Fibroblast of lung (primary cell): ENCODE measurements at regions not wholly inside any gene's neighbourhood (a gene's known extent, or its start where the extent isn't known, plus 50 kb on each side); places are given as distances from the start of the nearest gene placed in this dataset.
"Not testable (repeated sequence)": the region's sequence is repeated elsewhere in the genome, so short reads cannot be mapped to it uniquely, and the experiment has no call there.

Experiments
- DNase-seq, 2 donors: peaks; one replicate each; pipeline versions ENCODE4 v3.0.0 to v3.0.0-alpha.2; 2010; ENCODE audit warnings: low read depth in 2 of 2
- H2AFZ ChIP-seq: 2 replicates; pipeline ENCODE4 v1.5.1; 2012; ENCODE audit warnings: low read length, control low read depth, inconsistent platforms
- H3K27ac ChIP-seq: 2 replicates; pipeline ENCODE4 v1.5.1; 2011; ENCODE audit warnings: low read length, control low read depth; ENCODE audit not compliant: insufficient read depth
- H3K27me3 ChIP-seq: 2 replicates; pipeline ENCODE4 v1.5.1; 2011; ENCODE audit warnings: mild to moderate bottlenecking, low read length; ENCODE audit not compliant: control insufficient read depth, insufficient read depth
- H3K36me3 ChIP-seq: 2 replicates; pipeline ENCODE4 v1.5.1; 2011; ENCODE audit warnings: low read length; ENCODE audit not compliant: control insufficient read depth, insufficient read depth
- H3K4me1 ChIP-seq: 2 replicates; pipeline ENCODE4 v1.5.1; 2011; ENCODE audit warnings: low read length; ENCODE audit not compliant: control insufficient read depth, insufficient read depth; ENCODE audit errors: extremely low read depth
- H3K4me2 ChIP-seq: 2 replicates; pipeline ENCODE4 v1.5.1; 2011; ENCODE audit warnings: low read length, control low read depth; ENCODE audit not compliant: insufficient read depth; ENCODE audit errors: extremely low read depth
- H3K4me3 ChIP-seq, 4 experiments: fragments of 200-600 bp in 1 of 4; sonication (generic) in 1 of 4; replicated peaks in 1 of 4; 2 replicates each; pipeline ENCODE4 v1.5.1; 2011 to 2016; ENCODE audit warnings: low read length in 4 of 4, low read depth in 3 of 4, mild to moderate bottlenecking in 3 of 4, control low read depth in 2 of 4, inconsistent platforms in 1 of 4, mixed read lengths in 1 of 4; ENCODE audit not compliant: insufficient read depth in 1 of 4; ENCODE audit errors: control extremely low read depth in 1 of 4
- H3K79me2 ChIP-seq: 2 replicates; pipeline ENCODE4 v1.5.1; 2012; ENCODE audit warnings: mild to moderate bottlenecking, low read length, inconsistent platforms; ENCODE audit not compliant: control insufficient read depth, insufficient read depth
- H3K9ac ChIP-seq: 2 replicates; pipeline ENCODE4 v1.5.1; 2011; ENCODE audit warnings: mild to moderate bottlenecking, low read length, control low read depth; ENCODE audit not compliant: insufficient read depth
- H3K9me3 ChIP-seq: 2 replicates; pipeline ENCODE4 v1.5.1; 2012; ENCODE audit warnings: low read depth, low read length; ENCODE audit not compliant: control insufficient read depth, insufficient read depth
- H4K20me1 ChIP-seq: 2 replicates; pipeline ENCODE4 v1.5.1; 2011; ENCODE audit warnings: low read length; ENCODE audit not compliant: control insufficient read depth, insufficient read depth; ENCODE audit errors: extremely low read depth
- CTCF ChIP-seq, 2 donors: IDR thresholded peaks in 1 of 2; conservative IDR thresholded peaks in 1 of 2; 1 replicate in 1 of 2; 2 replicates in 1 of 2; pipeline ENCODE4 v1.5.1; 2011 to 2012; ENCODE audit warnings: low read length in 2 of 2, control low read depth in 1 of 2, inconsistent platforms in 1 of 2, low read depth in 1 of 2, mild to moderate bottlenecking in 1 of 2
- EZH2 ChIP-seq: IDR thresholded peaks from 2 replicates; pipeline ENCODE4 v1.5.1; 2012; ENCODE audit warnings: low read length, control low read depth, mild to moderate bottlenecking; ENCODE audit errors: missing control alignments

GRCh38 chr9:110021891-110022290 lies 186.1 kb downstream of the C9orf152 start:
- H3K27ac ChIP-seq, result no peak overlapping the region
- no peak for DNase-seq
- no peaks in the 10 kb centered on the region for H3K79me2 ChIP-seq
- no peak overlapping the region for H3K4me3 ChIP-seq
- no peak overlapping the region for H2AFZ ChIP-seq
- no peaks in the 10 kb centered on the region for H3K27me3 ChIP-seq
- H3K9me3 ChIP-seq, result no peaks in the 10 kb centered on the region
- no peaks in the 10 kb centered on the region for H4K20me1 ChIP-seq
- no peaks in the 10 kb centered on the region for H3K36me3 ChIP-seq
- H3K9ac ChIP-seq, result no peak overlapping the region
- H3K4me1 ChIP-seq, result peaks cover 3% of the 10 kb centered on the region
- no peak overlapping the region for H3K4me2 ChIP-seq
- no peak for TF ChIP-seq CTCF (conservative IDR thresholded peaks at IDR 0.05 in 1 of 2, IDR thresholded peaks at IDR 0.05 in 1 of 2; ENCODE audit: low read depth in 1 of 2, low read length in 2 of 2)

- not testable (repeated sequence) for H2AFZ ChIP-seq, H3K9ac ChIP-seq
Measured at GRCh38 chr9:110023221-110023620, 184.7 kb downstream of the C9orf152 start.

GRCh38 chr9:110025551-110026170 lies 182.3 kb downstream of the C9orf152 start:
- peak in 1 of 2 donors; percentile 46 for DNase-seq
- Histone ChIP-seq H3K79me2 (no peaks in the 10 kb centered on the region), H3K9ac (no peak overlapping the region), H2AFZ (no peak overlapping the region), H3K27ac (no peak overlapping the region), H4K20me1 (no peaks in the 10 kb centered on the region), H3K4me1 (peaks cover 34% of the 10 kb centered on the region), H3K4me2 (no peak overlapping the region), H3K4me3 (no peak overlapping the region), H3K9me3 (no peaks in the 10 kb centered on the region), H3K27me3 (no peaks in the 10 kb centered on the region), H3K36me3 (no peaks in the 10 kb centered on the region)
- TF ChIP-seq CTCF (conservative IDR thresholded peaks at IDR 0.05 in 1 of 2, IDR thresholded peaks at IDR 0.05 in 1 of 2; ENCODE audit: low read depth in 1 of 2, low read length in 2 of 2), result no peak
- no peak for TF ChIP-seq EZH2

More at GRCh38 chr9:110023221-110023620, 184.7 kb downstream of the C9orf152 start:
- H3K27ac ChIP-seq, H4K20me1 ChIP-seq, DNase-seq, H3K9me3 ChIP-seq, H3K4me3 ChIP-seq, H3K27me3 ChIP-seq, H3K36me3 ChIP-seq, H3K4me2 ChIP-seq, H3K79me2 ChIP-seq: not testable (repeated sequence)
- peaks cover 14% of the 10 kb centered on the region for H3K4me1 ChIP-seq
